Erythroblast (primary cell): ENCODE measurements at regions not wholly inside any gene's neighbourhood (a gene's known extent, or its start where the extent isn't known, plus 50 kb on each side); places are given as distances from the start of the nearest gene placed in this dataset.

Experiments used
- DNase-seq, 2 experiments: peaks; one replicate each; lab custom pipeline; 2025; lab: John Stamatoyannopoulos, UW
- GATA1 ChIP-seq: IDR thresholded peaks from 2 replicates; pipeline ENCODE4 v1.6.1; 2011; ENCODE audit warnings: low read depth, mild to moderate bottlenecking, control low read depth, low read length, moderate library complexity
- POLR2A ChIP-seq: IDR thresholded peaks from 2 replicates; pipeline ENCODE4 v1.6.1; 2011; ENCODE audit warnings: mild to moderate bottlenecking, low read length

- no peak for DNase-seq
- TF ChIP-seq POLR2A = no peak
- TF ChIP-seq GATA1 = no peak
These were observed 94.2 kb upstream of the TAB2 start for GRCh38 chr6:149223120-149223903.

GRCh38 chr6:149223904-149224351 is 93.6 kb upstream of the TAB2 start:
- TF ChIP-seq GATA1 = no peak
- no peak for TF ChIP-seq POLR2A
- DNase-seq = no peak

GRCh38 chr6:149224399-149224798 is 93.1 kb upstream of the TAB2 start:
- DNase-seq = no peak
- TF ChIP-seq GATA1 (no peak), POLR2A (no peak)

- DNase-seq = no peak
These were observed 92.1 kb upstream of the TAB2 start for GRCh38 chr6:149225370-149225769.

GRCh38 chr6:149225946-149226345 is 91.6 kb upstream of the TAB2 start:
- DNase-seq = no peak
- TF ChIP-seq POLR2A (no peak), GATA1 (no peak)

More at GRCh38 chr6:149225370-149225769, 92.1 kb upstream of the TAB2 start:
- TF ChIP-seq GATA1 = no peak
- no peak for TF ChIP-seq POLR2A

- no peak for TF ChIP-seq POLR2A
- no peak for TF ChIP-seq GATA1
- no peak for DNase-seq
These were observed 89.7 kb upstream of the TAB2 start for GRCh38 chr6:149227796-149228195.

GRCh38 chr6:149228311-149228955 is 89.1 kb upstream of the TAB2 start:
- TF ChIP-seq GATA1 (no peak), POLR2A (no peak)
- DNase-seq = no peak

- TF ChIP-seq GATA1 = no peak
- no peak for TF ChIP-seq POLR2A
- no peak for DNase-seq
These were observed 88.4 kb upstream of the TAB2 start for GRCh38 chr6:149229096-149229495.

GRCh38 chr6:149230712-149231460 is 86.6 kb upstream of the TAB2 start:
- no peak for DNase-seq
- TF ChIP-seq POLR2A (no peak), GATA1 (no peak)

- TF ChIP-seq GATA1 = no peak
- TF ChIP-seq POLR2A = no peak
- no peak for DNase-seq
These were observed 85.7 kb upstream of the TAB2 start for GRCh38 chr6:149231778-149232177.

- TF ChIP-seq POLR2A = no peak
- no peak for TF ChIP-seq GATA1
- DNase-seq = no peak
These were observed 84.3 kb upstream of the TAB2 start for GRCh38 chr6:149233056-149233715.

- no peak for TF ChIP-seq GATA1
- no peak for TF ChIP-seq POLR2A
- no peak for DNase-seq
These were observed 83.2 kb upstream of the TAB2 start for GRCh38 chr6:149234051-149234962.
